ENCODE measurements at regions not wholly inside any gene's neighbourhood (a gene's known extent, or its start where the extent isn't known, plus 50 kb on each side); places are given as distances from the start of the nearest gene placed in this dataset.

- Histone ChIP-seq H3K18ac (ENCODE audit: insufficient read length, low read depth, low read length) (no peak overlapping the region), H4K91ac (ENCODE audit: insufficient read length, low read depth, low read length) (no peak overlapping the region), H2BK12ac (ENCODE audit: insufficient read length, low read depth, low read length) (no peak overlapping the region), H2BK15ac (ENCODE audit: low read depth, low read length) (no peak overlapping the region), H3K4me1 (ENCODE audit: insufficient read depth, low read length) (no peaks in the 10 kb centered on the region), H3K27me3 (ENCODE audit: insufficient read depth, low read length) (no peaks in the 10 kb centered on the region), H3K79me1 (ENCODE audit: insufficient read depth, low read depth, low read length, poor library complexity, severe bottlenecking) (no peaks in the 10 kb centered on the region), H3K4me2 (ENCODE audit: insufficient read depth, insufficient read length, low read length) (no peak overlapping the region), H2BK5ac (ENCODE audit: insufficient read length, low read length) (no peak overlapping the region), H3K14ac (ENCODE audit: insufficient read depth, low read length) (no peak overlapping the region), H3K9me3 (ENCODE audit: control insufficient read depth, low read depth, low read length) (no peaks in the 10 kb centered on the region), H3K23me2 (ENCODE audit: insufficient read length, low read depth, low read length, poor library complexity, severe bottlenecking) (no peaks in the 10 kb centered on the region), H4K20me1 (ENCODE audit: control insufficient read depth, insufficient read depth, insufficient read length) (no peaks in the 10 kb centered on the region), H3K56ac (ENCODE audit: insufficient read length, low read depth, low read length) (no peak overlapping the region), H2AK5ac (ENCODE audit: insufficient read length, low read length) (no peak overlapping the region), H3K23ac (ENCODE audit: insufficient read length, low read depth, low read length) (no peak overlapping the region), H2AFZ (ENCODE audit: low read length) (no peak overlapping the region), H3K27ac (ENCODE audit: insufficient read length, low read depth, low read length) (no peak overlapping the region), H3T11ph (ENCODE audit: low read length) (no peak overlapping the region), H2BK20ac (ENCODE audit: low read depth, low read length, poor library complexity, severe bottlenecking) (no peak overlapping the region), H4K5ac (ENCODE audit: insufficient read length, low read depth, low read length) (no peak overlapping the region), H3K79me2 (ENCODE audit: insufficient read depth, low read length) (no peaks in the 10 kb centered on the region), H3K9ac (ENCODE audit: extremely low read depth, insufficient read length, low read length) (no peak overlapping the region), H2BK120ac (ENCODE audit: low read depth, low read length, poor library complexity, severe bottlenecking) (no peak overlapping the region), H4K8ac (replicated peaks; ENCODE audit: insufficient read length, low read depth, low read length) (no peak overlapping the region), H3K4ac (ENCODE audit: low read depth, low read length) (no peak overlapping the region)
- Mint-ChIP-seq H3K9me3 (peaks cover 0 to 6% of the 10 kb centered on the region in 2 experiments; a peak in 2 of 5 replicates), H3K4me3 (no peak overlapping the region), H3K36me3 (ENCODE audit: insufficient read depth in 1 of 3, low read depth in 3 of 3) (peaks cover 0 to 2% (median 0%) of the 10 kb centered on the region in 3 experiments; a peak in 1 of 7 replicates), H3K27me3 (ENCODE audit: low read depth) (no peaks in the 10 kb centered on the region), H3K27ac (no peak overlapping the region), H3K4me1 (no peaks in the 10 kb centered on the region)
- DNase-seq, result no peak
- no peak for TF ChIP-seq CTCF (conservative IDR thresholded peaks at IDR 0.05)
- no CpG with 5 or more reads among the region's 1 CpG for WGBS (ENCODE audit: extremely low coverage, insufficient read length, low lambda C conversion rate)
Measured at GRCh38 chr5:67380431-67380830, 183.8 kb upstream of the CD180 start.
